ENCODE measurements at regions not wholly inside any gene's neighbourhood (a gene's known extent, or its start where the extent isn't known, plus 50 kb on each side); places are given as distances from the start of the nearest gene placed in this dataset.

DNA sequence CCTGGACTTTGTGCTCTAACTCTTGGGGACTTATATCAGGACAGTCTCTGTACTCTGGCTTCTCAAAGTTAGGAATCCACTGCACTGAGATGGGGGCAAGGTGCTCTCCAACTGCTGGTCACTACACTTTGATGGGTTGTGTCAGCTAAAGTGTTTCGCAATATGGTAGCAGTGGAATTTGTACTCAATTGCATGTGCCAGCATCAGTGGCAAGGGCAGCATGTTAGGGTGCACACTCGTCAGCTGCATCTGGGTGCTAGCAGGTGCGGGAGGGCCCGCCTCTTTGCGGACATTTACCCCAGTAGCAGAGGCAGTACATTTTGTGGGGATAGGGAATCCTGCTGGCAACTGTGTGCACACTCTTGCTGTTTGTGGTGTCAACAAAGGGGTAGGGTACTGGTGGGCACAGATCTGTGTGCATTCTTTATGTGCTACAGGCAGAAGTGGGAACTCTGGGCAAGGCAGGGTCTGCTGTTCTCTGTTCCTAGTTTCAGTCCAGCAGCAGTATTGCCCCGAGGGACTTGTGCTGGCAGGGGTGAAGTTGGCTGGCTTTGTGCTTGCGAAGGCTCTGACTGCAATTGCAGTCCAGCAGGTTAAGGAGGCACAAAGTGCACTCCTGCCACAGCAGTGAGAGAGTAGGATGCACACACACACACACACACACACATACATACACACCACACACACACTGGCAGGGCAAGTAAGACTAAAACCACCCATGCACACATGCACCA lies 924.8 kb upstream of the CDH9 start:
- H3K36me3 ChIP-seq (ENCODE audit: control insufficient read depth, insufficient read depth, low read length), result no peaks in the 10 kb centered on the region
- TF ChIP-seq, protein P1, sequence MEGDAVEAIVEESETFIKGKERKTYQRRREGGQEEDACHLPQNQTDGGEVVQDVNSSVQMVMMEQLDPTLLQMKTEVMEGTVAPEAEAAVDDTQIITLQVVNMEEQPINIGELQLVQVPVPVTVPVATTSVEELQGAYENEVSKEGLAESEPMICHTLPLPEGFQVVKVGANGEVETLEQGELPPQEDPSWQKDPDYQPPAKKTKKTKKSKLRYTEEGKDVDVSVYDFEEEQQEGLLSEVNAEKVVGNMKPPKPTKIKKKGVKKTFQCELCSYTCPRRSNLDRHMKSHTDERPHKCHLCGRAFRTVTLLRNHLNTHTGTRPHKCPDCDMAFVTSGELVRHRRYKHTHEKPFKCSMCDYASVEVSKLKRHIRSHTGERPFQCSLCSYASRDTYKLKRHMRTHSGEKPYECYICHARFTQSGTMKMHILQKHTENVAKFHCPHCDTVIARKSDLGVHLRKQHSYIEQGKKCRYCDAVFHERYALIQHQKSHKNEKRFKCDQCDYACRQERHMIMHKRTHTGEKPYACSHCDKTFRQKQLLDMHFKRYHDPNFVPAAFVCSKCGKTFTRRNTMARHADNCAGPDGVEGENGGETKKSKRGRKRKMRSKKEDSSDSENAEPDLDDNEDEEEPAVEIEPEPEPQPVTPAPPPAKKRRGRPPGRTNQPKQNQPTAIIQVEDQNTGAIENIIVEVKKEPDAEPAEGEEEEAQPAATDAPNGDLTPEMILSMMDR (IDR thresholded peaks at IDR 0.05; ENCODE audit: insufficient read depth, low read length, poor library complexity, severe bottlenecking), result no peak
- no peak overlapping the region for H3K4me3 ChIP-seq (replicated peaks; ENCODE audit: low read depth, low read length)
- H3K27me3 ChIP-seq (replicated peaks; ENCODE audit: control insufficient read depth, insufficient read depth, low read length), result no peaks in the 10 kb centered on the region
- DNase-seq (ENCODE audit: extremely low read depth, insufficient read length), result no peak

DNA sequence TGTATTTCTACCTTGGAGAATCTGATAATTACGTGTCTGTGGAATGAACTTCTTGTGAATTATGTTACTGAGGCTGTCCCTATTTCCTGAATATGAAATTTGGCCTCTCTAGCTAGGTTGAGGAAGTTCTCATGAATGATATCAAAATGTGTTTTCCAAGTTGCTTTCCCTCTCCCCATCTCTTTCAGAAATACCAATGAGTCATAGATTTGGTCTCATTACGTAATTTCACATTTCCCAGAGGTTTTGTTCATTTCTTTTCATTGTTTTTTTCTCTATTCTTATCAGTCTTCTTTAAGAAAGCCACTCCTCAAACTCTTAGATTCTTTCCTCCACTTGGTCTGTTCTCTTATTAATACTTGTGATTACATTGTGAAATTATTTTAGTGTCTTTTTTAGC lies 923.8 kb upstream of the CDH9 start:
- TF ChIP-seq, protein P1 (IDR thresholded peaks at IDR 0.05; ENCODE audit: insufficient read depth, low read length, poor library complexity, severe bottlenecking), result no peak
- Histone ChIP-seq H3K36me3 (ENCODE audit: control insufficient read depth, insufficient read depth, low read length) (no peaks in the 10 kb centered on the region), H3K4me3 (replicated peaks; ENCODE audit: low read depth, low read length) (no peak overlapping the region), H3K27me3 (replicated peaks; ENCODE audit: control insufficient read depth, insufficient read depth, low read length) (no peaks in the 10 kb centered on the region)
- DNase-seq (ENCODE audit: extremely low read depth, insufficient read length), result no peak

DNA sequence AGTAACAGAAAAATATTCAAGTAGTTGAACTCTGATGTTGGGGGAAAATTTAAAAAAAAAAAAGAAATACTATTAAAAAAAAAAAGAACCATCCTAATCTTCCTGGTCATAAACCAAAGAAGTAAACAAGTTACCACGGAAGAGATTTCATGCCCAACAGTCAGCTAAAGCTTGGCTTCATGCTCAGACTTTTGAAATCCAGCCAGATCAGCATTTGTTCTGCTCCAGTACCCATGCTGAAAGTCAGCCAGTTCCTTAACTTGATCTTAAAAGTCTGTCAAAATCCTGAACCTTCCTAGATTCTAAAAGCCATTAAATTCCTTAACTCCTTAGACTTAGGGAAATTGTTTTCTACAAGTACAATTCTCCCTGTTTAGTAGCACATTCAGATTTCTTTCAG lies 908.7 kb upstream of the CDH9 start:
- TF ChIP-seq, protein P1 (IDR thresholded peaks at IDR 0.05; ENCODE audit: insufficient read depth, low read length, poor library complexity, severe bottlenecking), result no peak
- no peaks in the 10 kb centered on the region for H3K27me3 ChIP-seq (replicated peaks; ENCODE audit: control insufficient read depth, insufficient read depth, low read length)
- DNase-seq (ENCODE audit: extremely low read depth, insufficient read length), result no peak
- H3K4me3 ChIP-seq (replicated peaks; ENCODE audit: low read depth, low read length), result no peak overlapping the region
- no peaks in the 10 kb centered on the region for H3K36me3 ChIP-seq (ENCODE audit: control insufficient read depth, insufficient read depth, low read length)

DNA sequence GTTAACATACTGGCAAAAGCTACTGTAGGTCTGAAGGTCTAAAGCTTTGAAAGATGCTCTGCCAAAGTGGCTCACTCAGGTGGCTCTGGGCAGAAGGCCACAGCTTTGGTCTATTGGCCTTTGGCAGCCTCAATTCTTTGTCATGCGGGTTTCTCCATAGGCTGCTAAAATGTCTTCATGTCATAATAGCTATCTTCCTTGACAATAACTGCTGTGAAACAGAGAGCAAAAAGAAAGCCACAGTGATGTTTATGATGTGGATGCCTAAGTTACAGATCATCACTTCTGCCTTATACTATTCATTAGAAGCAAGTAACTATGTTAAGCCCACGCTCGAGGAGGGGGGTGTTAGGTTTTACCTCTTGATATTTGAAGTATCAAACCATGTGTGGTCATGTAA lies 906.1 kb upstream of the CDH9 start:
- TF ChIP-seq, protein P1 (IDR thresholded peaks at IDR 0.05; ENCODE audit: insufficient read depth, low read length, poor library complexity, severe bottlenecking), result no peak
- no peak for DNase-seq (ENCODE audit: extremely low read depth, insufficient read length)
- no peaks in the 10 kb centered on the region for H3K36me3 ChIP-seq (ENCODE audit: control insufficient read depth, insufficient read depth, low read length)
- no peak overlapping the region for H3K4me3 ChIP-seq (replicated peaks; ENCODE audit: low read depth, low read length)
- H3K27me3 ChIP-seq (replicated peaks; ENCODE audit: control insufficient read depth, insufficient read depth, low read length), result no peaks in the 10 kb centered on the region

DNA sequence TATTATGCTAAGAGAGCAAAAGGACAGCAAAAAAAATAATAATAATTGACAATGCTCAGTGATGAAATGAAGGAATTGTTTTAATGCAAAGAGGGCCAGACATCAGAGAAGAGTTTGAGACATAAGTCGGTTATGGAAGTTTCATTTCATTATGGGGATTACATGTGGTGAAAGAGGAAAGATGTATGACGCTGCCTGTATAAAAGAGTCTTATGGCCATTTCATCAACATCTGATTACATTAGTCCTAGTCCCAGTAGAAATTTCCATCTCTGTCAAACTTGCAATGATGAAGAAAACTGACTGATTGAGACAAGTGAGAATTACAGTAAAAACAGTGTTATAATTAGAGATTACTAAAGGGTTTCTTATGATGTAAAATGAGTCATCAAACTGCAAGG lies 900.6 kb upstream of the CDH9 start:
- Histone ChIP-seq H3K36me3 (ENCODE audit: control insufficient read depth, insufficient read depth, low read length) (no peaks in the 10 kb centered on the region), H3K4me3 (replicated peaks; ENCODE audit: low read depth, low read length) (no peak overlapping the region), H3K27me3 (replicated peaks; ENCODE audit: control insufficient read depth, insufficient read depth, low read length) (no peaks in the 10 kb centered on the region)
- no peak for DNase-seq (ENCODE audit: extremely low read depth, insufficient read length)
- TF ChIP-seq, protein P1 (IDR thresholded peaks at IDR 0.05; ENCODE audit: insufficient read depth, low read length, poor library complexity, severe bottlenecking), result no peak

DNA sequence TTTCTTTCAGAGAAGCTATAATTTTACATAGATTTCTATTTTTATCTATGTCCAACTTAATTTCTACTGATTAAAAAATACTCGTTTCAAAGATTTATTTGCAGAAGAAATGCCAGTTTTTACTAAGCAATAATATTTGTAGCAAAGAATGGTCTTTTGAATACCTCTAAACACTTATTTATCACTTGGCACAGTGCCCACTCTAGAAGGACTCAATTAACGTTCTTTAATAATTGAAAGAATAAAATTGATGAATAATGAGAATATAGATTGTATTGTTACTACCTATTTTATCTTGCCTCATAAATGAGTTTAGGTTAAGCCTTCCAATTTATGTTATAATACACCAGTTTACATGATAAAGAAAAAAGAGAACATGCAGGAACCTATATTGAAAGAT lies 889.7 kb upstream of the CDH9 start:
- H3K4me3 ChIP-seq (replicated peaks; ENCODE audit: low read depth, low read length), result no peak overlapping the region
- H3K27me3 ChIP-seq (replicated peaks; ENCODE audit: control insufficient read depth, insufficient read depth, low read length), result no peaks in the 10 kb centered on the region
- DNase-seq (ENCODE audit: extremely low read depth, insufficient read length), result no peak
- no peaks in the 10 kb centered on the region for H3K36me3 ChIP-seq (ENCODE audit: control insufficient read depth, insufficient read depth, low read length)
- TF ChIP-seq, protein P1 (IDR thresholded peaks at IDR 0.05; ENCODE audit: insufficient read depth, low read length, poor library complexity, severe bottlenecking), result no peak

Data from GM06990 (cell line).